Neuronal stem cell (in vitro differentiated cells): ENCODE measurements at regions not wholly inside any gene's neighbourhood (a gene's known extent, or its start where the extent isn't known, plus 50 kb on each side); places are given as distances from the start of the nearest gene placed in this dataset.

Experiments used
- DNase-seq: peaks from one replicate; pipeline ENCODE4 v3.0.0-alpha.2; 2013; ENCODE audit warnings: low spot score
- H2AFZ ChIP-seq: one replicate; pipeline ENCODE4 v1.6.1; 2013; ENCODE audit warnings: mild to moderate bottlenecking, low read length, inconsistent platforms
- H2AK5ac ChIP-seq: 2 replicates; pipeline ENCODE4 v1.6.1; 2013; ENCODE audit warnings: low read depth, mild to moderate bottlenecking, inconsistent platforms, low read length, moderate library complexity, mixed read lengths
- H2BK120ac ChIP-seq: 2 replicates; pipeline ENCODE4 v1.6.1; 2013; ENCODE audit warnings: low read depth, mild to moderate bottlenecking, inconsistent platforms, low read length, moderate library complexity, mixed read lengths
- H2BK12ac ChIP-seq: one replicate; pipeline ENCODE4 v1.6.1; 2013; ENCODE audit warnings: low read length, inconsistent platforms
- H2BK15ac ChIP-seq: 2 replicates; pipeline ENCODE4 v1.6.1; 2013; ENCODE audit warnings: mild to moderate bottlenecking, low read length, inconsistent platforms, mixed read lengths
- H2BK5ac ChIP-seq: one replicate; pipeline ENCODE4 v1.6.1; 2013; ENCODE audit warnings: inconsistent platforms, mild to moderate bottlenecking, low read length, moderate library complexity
- H3K14ac ChIP-seq: one replicate; pipeline ENCODE4 v1.6.1; 2013; ENCODE audit warnings: low read length, inconsistent platforms
- H3K18ac ChIP-seq: 2 replicates; pipeline ENCODE4 v1.6.1; 2013; ENCODE audit warnings: low read length, inconsistent platforms
- H3K23ac ChIP-seq: 2 replicates; pipeline ENCODE4 v1.6.1; 2013; ENCODE audit warnings: low read depth, mild to moderate bottlenecking, mixed read lengths, low read length, inconsistent platforms; ENCODE audit not compliant: poor library complexity
- H3K27ac ChIP-seq: replicated peaks from 3 replicates; pipeline ENCODE4 v1.5.1; 2013; ENCODE audit warnings: low read length, inconsistent platforms
- H3K27me3 ChIP-seq, 3 experiments: 2 replicates each; pipeline ENCODE4 v1.6.1; 2013; ENCODE audit warnings: low read length in 3 of 3, mild to moderate bottlenecking in 2 of 3, inconsistent platforms in 1 of 3, low read depth in 1 of 3, mixed read lengths in 1 of 3, moderate library complexity in 1 of 3; ENCODE audit not compliant: control insufficient read depth in 3 of 3, insufficient read depth in 3 of 3
- H3K36me3 ChIP-seq, 2 donors: replicated peaks in 1 of 2; 2 replicates each; pipeline ENCODE4 v1.6.1; 2013; ENCODE audit warnings: low read length in 2 of 2; ENCODE audit not compliant: control insufficient read depth in 2 of 2, insufficient read depth in 2 of 2
- H3K4ac ChIP-seq: 2 replicates; pipeline ENCODE4 v1.6.1; 2013; ENCODE audit warnings: inconsistent platforms, mild to moderate bottlenecking, low read length, moderate library complexity
- H3K4me1 ChIP-seq, 2 donors: 1 replicate in 1 of 2; 2 replicates in 1 of 2; pipeline ENCODE4 v1.6.1; 2013; ENCODE audit warnings: low read length in 2 of 2, low read depth in 1 of 2; ENCODE audit not compliant: control insufficient read depth in 2 of 2, insufficient read depth in 1 of 2
- H3K4me2 ChIP-seq: one replicate; pipeline ENCODE4 v1.6.1; 2013; ENCODE audit warnings: mild to moderate bottlenecking, low read length, inconsistent platforms; ENCODE audit not compliant: insufficient read depth, poor library complexity, severe bottlenecking
- H3K4me3 ChIP-seq, 2 donors: 2 replicates each; pipeline ENCODE4 v1.5.1; 2013; ENCODE audit warnings: low read length in 2 of 2, mild to moderate bottlenecking in 2 of 2, inconsistent platforms in 1 of 2, moderate library complexity in 1 of 2
- H3K79me1 ChIP-seq: one replicate; pipeline ENCODE4 v1.6.1; 2013; ENCODE audit warnings: low read depth, mild to moderate bottlenecking, inconsistent platforms, low read length, moderate library complexity
- H3K9ac ChIP-seq: one replicate; pipeline ENCODE4 v1.6.1; 2013; ENCODE audit warnings: mild to moderate bottlenecking, low read depth, low read length, inconsistent platforms; ENCODE audit not compliant: poor library complexity
- H3K9me3 ChIP-seq, 2 donors: replicated peaks in 1 of 2; 2 replicates each; pipeline versions ENCODE3 to v1.6.1; 2013; ENCODE audit warnings: low read length in 2 of 2, mild to moderate bottlenecking in 2 of 2, inconsistent platforms in 1 of 2, low read depth in 1 of 2, mixed read lengths in 1 of 2, moderate library complexity in 1 of 2; ENCODE audit not compliant: control insufficient read depth in 2 of 2, insufficient read depth in 1 of 2
- H4K8ac ChIP-seq: one replicate; pipeline ENCODE4 v1.6.1; 2013; ENCODE audit warnings: low read depth, mild to moderate bottlenecking, inconsistent platforms, low read length, moderate library complexity
- H4K91ac ChIP-seq: one replicate; pipeline ENCODE4 v1.6.1; 2013; ENCODE audit warnings: low read length, low read depth, mild to moderate bottlenecking, inconsistent platforms; ENCODE audit not compliant: poor library complexity
- WGBS, 2 donors: extraction: QIAGEN DNeasy Blood & Tissue Kit; methylation state at CpG; one replicate each; pipeline ENCODE4 v1.1.7; 2013; ENCODE audit warnings: missing lambda C conversion rate in 2 of 2, mixed read lengths in 1 of 2; ENCODE audit not compliant: insufficient read length in 2 of 2, insufficient replicate concordance in 1 of 2; ENCODE audit errors: extremely low coverage in 2 of 2; 5-methylcytosine and 5-hydroxymethylcytosine counted together

GRCh38 chr6:9982215-9982614 lies 432.7 kb downstream of the TFAP2A start:
- Histone ChIP-seq H2BK120ac (no peak overlapping the region), H3K36me3 (no peaks in the 10 kb centered on the region), H3K14ac (no peak overlapping the region), H2AFZ (no peak overlapping the region), H3K23ac (no peak overlapping the region), H2BK15ac (no peak overlapping the region), H3K4me2 (no peak overlapping the region), H2BK5ac (no peak overlapping the region), H3K18ac (no peak overlapping the region), H3K27me3 (no peaks in the 10 kb centered on the region), H2BK12ac (no peak overlapping the region), H3K9me3 (no peaks in the 10 kb centered on the region), H4K8ac (no peak overlapping the region), H3K79me1 (no peaks in the 10 kb centered on the region), H3K4me3 (no peak overlapping the region), H3K4me1 (no peaks in the 10 kb centered on the region), H3K4ac (no peak overlapping the region), H4K91ac (no peak overlapping the region), H3K27ac (no peak overlapping the region), H2AK5ac (no peak overlapping the region), H3K9ac (no peak overlapping the region)
- DNase-seq = no peak
- WGBS, 2 donors = no CpG with 5 or more reads among the region's 5 CpGs

- Histone ChIP-seq H3K36me3 (no peaks in the 10 kb centered on the region), H3K27ac (no peak overlapping the region), H3K79me1 (no peaks in the 10 kb centered on the region), H3K4me1 (no peaks in the 10 kb centered on the region), H3K14ac (no peak overlapping the region), H4K91ac (no peak overlapping the region), H2AK5ac (no peak overlapping the region), H2BK5ac (no peak overlapping the region), H3K4me2 (no peak overlapping the region), H2BK12ac (no peak overlapping the region), H2AFZ (no peak overlapping the region), H2BK120ac (no peak overlapping the region), H3K9ac (no peak overlapping the region), H3K9me3 (no peaks in the 10 kb centered on the region), H3K18ac (no peak overlapping the region), H3K27me3 (no peaks in the 10 kb centered on the region), H3K23ac (no peak overlapping the region), H3K4me3 (no peak overlapping the region), H4K8ac (no peak overlapping the region), H3K4ac (no peak overlapping the region), H2BK15ac (no peak overlapping the region)
- DNase-seq = no peak
- WGBS, 2 donors = no CpG with 5 or more reads among the region's 5 CpGs
Measured at GRCh38 chr6:9979996-9980395, 434.9 kb downstream of the TFAP2A start.

GRCh38 chr6:9978480-9978879 lies 436.4 kb downstream of the TFAP2A start:
- H3K36me3 ChIP-seq = no peaks in the 10 kb centered on the region
- H3K4me1 ChIP-seq = no peaks in the 10 kb centered on the region
- no peaks in the 10 kb centered on the region for H3K79me1 ChIP-seq
- no peak overlapping the region for H3K27ac ChIP-seq
- no peak for DNase-seq
- no peak overlapping the region for H4K91ac ChIP-seq
- H3K4me3 ChIP-seq = no peak overlapping the region
- H2BK5ac ChIP-seq = no peak overlapping the region
- no peak overlapping the region for H2BK120ac ChIP-seq
- no peak overlapping the region for H2BK15ac ChIP-seq
- H3K23ac ChIP-seq = no peak overlapping the region
- H3K14ac ChIP-seq = no peak overlapping the region
- no CpG with 5 or more reads among the region's 6 CpGs for WGBS, 2 donors
- H3K27me3 ChIP-seq = no peaks in the 10 kb centered on the region
- H3K9ac ChIP-seq = no peak overlapping the region
- no peak overlapping the region for H4K8ac ChIP-seq
- H3K4ac ChIP-seq = no peak overlapping the region
- H3K9me3 ChIP-seq = no peaks in the 10 kb centered on the region
- no peak overlapping the region for H2AFZ ChIP-seq
- no peak overlapping the region for H3K18ac ChIP-seq
- H2BK12ac ChIP-seq = no peak overlapping the region
- H2AK5ac ChIP-seq = no peak overlapping the region
- H3K4me2 ChIP-seq = no peak overlapping the region

GRCh38 chr6:9977411-9977810 lies 437.5 kb downstream of the TFAP2A start:
- no peaks in the 10 kb centered on the region for H3K79me1 ChIP-seq
- no peak overlapping the region for H3K4ac ChIP-seq
- no peak overlapping the region for H3K4me3 ChIP-seq
- no peak overlapping the region for H3K27ac ChIP-seq
- H3K23ac ChIP-seq = no peak overlapping the region
- no peak overlapping the region for H2BK15ac ChIP-seq
- H3K14ac ChIP-seq = no peak overlapping the region
- no peak overlapping the region for H3K9ac ChIP-seq
- no peaks in the 10 kb centered on the region for H3K4me1 ChIP-seq
- H2AK5ac ChIP-seq = no peak overlapping the region
- no peak overlapping the region for H2AFZ ChIP-seq
- H2BK120ac ChIP-seq = no peak overlapping the region
- H3K4me2 ChIP-seq = no peak overlapping the region
- H3K27me3 ChIP-seq = no peaks in the 10 kb centered on the region
- no peak overlapping the region for H2BK5ac ChIP-seq
- H3K18ac ChIP-seq = no peak overlapping the region
- no CpG with 5 or more reads among the region's 2 CpGs for WGBS, 2 donors
- no peak for DNase-seq
- no peak overlapping the region for H4K91ac ChIP-seq
- no peak overlapping the region for H2BK12ac ChIP-seq
- H3K36me3 ChIP-seq = no peaks in the 10 kb centered on the region
- no peak overlapping the region for H4K8ac ChIP-seq
- no peaks in the 10 kb centered on the region for H3K9me3 ChIP-seq
